Breast epithelium (tissue), 4 donors: ENCODE measurements at regions not wholly inside any gene's neighbourhood (a gene's known extent, or its start where the extent isn't known, plus 50 kb on each side); places are given as distances from the start of the nearest gene placed in this dataset.

Experiments used
- DNase-seq, 2 donors: peaks; one replicate each; pipeline ENCODE4 v3.0.0-alpha.2; 2019; ENCODE audit warnings: low spot score in 2 of 2
- H3K27ac ChIP-seq, 2 donors: fragments of 200-600 bp; sonication (generic) in 1 of 2; one replicate each; pipeline ENCODE4 v1.5.1; 2016 to 2019; ENCODE audit warnings: mild to moderate bottlenecking in 1 of 2
- H3K27me3 ChIP-seq, 2 donors: fragments of 200-600 bp; sonication (generic) in 1 of 2; one replicate each; pipeline versions ENCODE4 v1.5.1 to v1.6.0; 2017 to 2019; ENCODE audit warnings: control low read depth in 1 of 2, mild to moderate bottlenecking in 1 of 2
- H3K36me3 ChIP-seq: fragments of 200-600 bp; one replicate; pipeline ENCODE4 v1.5.1; 2019
- H3K4me1 ChIP-seq, 2 donors: fragments of 200-600 bp; sonication (generic); one replicate each; pipeline ENCODE4 v1.5.1; 2016 to 2019; ENCODE audit warnings: control low read depth in 1 of 2
- H3K4me3 ChIP-seq, 3 donors: fragments of 200-600 bp; sonication (generic); 1 replicate in 2 of 3; 2 replicates in 1 of 3; pipeline ENCODE4 v1.5.1; 2016 to 2019; ENCODE audit warnings: mild to moderate bottlenecking in 3 of 3, moderate library complexity in 2 of 3
- H3K9me3 ChIP-seq, 2 donors: fragments of 200-600 bp; sonication (generic) in 1 of 2; one replicate each; pipeline ENCODE4 v1.5.1; 2016 to 2019; ENCODE audit warnings: control low read depth in 1 of 2
- POLR2A ChIP-seq: fragments of 450-650 bp; IDR thresholded peaks from one replicate; pipeline ENCODE4 v1.6.1; 2016; ENCODE audit warnings: antibody characterized with exemption, mild to moderate bottlenecking, moderate library complexity
- POLR2AphosphoS5 ChIP-seq, 3 donors: sonication (generic); formaldehyde crosslinking; IDR thresholded peaks; one replicate each; pipeline ENCODE4 v1.6.1; 2017; ENCODE audit warnings: antibody characterized with exemption in 3 of 3
- intact Hi-C: fragments of 100-400 bp; cut with DNase I; formaldehyde crosslinking; loops from one replicate; pipeline ENCODE4 v1.15.1; 2023; ENCODE audit warnings: low total_unique reads
- TF ChIP-seq, protein P1 (sequence below), 3 donors: fragments of 450-650 bp; IDR thresholded peaks; one replicate each; pipeline ENCODE4 v1.5.1; 2016 to 2017; ENCODE audit warnings: antibody characterized with exemption in 3 of 3, mild to moderate bottlenecking in 3 of 3, moderate library complexity in 3 of 3

DNA sequence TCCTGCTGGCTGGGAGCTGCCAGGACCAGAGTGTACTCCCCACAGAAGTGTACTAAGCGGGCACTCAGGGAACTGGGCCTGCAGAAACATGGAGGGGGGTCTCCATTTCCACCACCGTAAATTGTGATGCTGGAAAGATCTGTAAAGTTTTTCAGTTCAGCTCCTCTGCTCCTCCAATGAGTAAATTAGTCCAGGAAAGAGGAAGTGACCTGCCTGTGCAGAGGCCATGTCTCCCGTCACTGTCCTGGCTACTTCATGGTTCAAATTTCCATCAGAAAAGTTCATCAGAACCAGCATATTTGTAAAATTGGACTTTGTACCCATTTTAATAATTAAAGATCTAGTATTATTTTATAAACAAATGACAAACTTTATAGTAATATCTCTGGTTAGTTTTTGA lies 226.7 kb upstream of the THBS1 start:
- TF ChIP-seq POLR2AphosphoS5 (IDR thresholded peaks at IDR 0.05) (no peak), POLR2A (no peak)
- TF ChIP-seq, protein P1, sequence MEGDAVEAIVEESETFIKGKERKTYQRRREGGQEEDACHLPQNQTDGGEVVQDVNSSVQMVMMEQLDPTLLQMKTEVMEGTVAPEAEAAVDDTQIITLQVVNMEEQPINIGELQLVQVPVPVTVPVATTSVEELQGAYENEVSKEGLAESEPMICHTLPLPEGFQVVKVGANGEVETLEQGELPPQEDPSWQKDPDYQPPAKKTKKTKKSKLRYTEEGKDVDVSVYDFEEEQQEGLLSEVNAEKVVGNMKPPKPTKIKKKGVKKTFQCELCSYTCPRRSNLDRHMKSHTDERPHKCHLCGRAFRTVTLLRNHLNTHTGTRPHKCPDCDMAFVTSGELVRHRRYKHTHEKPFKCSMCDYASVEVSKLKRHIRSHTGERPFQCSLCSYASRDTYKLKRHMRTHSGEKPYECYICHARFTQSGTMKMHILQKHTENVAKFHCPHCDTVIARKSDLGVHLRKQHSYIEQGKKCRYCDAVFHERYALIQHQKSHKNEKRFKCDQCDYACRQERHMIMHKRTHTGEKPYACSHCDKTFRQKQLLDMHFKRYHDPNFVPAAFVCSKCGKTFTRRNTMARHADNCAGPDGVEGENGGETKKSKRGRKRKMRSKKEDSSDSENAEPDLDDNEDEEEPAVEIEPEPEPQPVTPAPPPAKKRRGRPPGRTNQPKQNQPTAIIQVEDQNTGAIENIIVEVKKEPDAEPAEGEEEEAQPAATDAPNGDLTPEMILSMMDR (IDR thresholded peaks at IDR 0.05), result no peak
- H3K4me1 ChIP-seq, result peaks cover 0 to 4% of the 10 kb centered on the region in 2 donors
- intact Hi-C loops, result no loop called here
- H3K36me3 ChIP-seq, result no peaks in the 10 kb centered on the region
- DNase-seq, result no peak
- H3K4me3 ChIP-seq, result no peak overlapping the region
- no peak overlapping the region for H3K27ac ChIP-seq
- no peaks in the 10 kb centered on the region for H3K27me3 ChIP-seq
- H3K9me3 ChIP-seq, result no peaks in the 10 kb centered on the region

DNA sequence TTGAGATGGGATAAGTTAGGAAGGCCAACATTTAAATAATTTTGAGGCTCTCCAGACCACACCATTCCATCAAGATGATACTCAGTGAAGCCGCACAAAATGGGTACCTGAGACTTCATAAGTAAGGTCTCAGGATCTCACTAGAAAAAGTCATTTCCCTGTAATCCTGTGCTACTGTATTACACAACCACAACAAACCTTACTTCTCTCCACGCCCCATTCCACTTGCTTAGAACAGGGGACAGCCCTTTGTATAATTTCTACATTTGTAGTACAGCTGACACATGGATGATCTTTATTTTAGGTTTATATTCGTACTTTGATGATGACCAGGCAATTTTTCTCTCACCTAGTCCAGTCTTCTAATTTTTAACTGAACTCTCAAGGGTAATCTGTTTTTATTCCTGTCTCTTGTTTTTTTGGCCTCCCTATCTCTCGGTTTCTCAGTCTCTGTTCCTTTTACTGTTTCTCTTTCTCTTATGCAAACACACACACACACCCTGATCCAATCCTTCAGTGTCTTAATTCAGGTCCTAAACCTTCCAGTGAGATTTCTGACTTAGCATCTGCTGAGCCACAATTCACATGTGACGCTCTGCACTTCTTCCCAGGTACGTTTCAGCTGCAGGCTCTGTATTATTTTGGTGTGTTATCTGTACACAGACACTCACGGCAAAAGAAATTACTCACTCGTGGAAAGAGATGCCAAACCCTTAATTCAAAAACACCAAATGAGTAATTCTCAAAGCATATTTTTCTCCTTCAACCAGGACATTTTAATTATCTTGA lies 223.2 kb upstream of the THBS1 start:
- DNase-seq, result no peak
- peaks cover 0 to 4% of the 10 kb centered on the region in 2 donors for H3K4me1 ChIP-seq
- H3K4me3 ChIP-seq, result no peak overlapping the region
- H3K27me3 ChIP-seq, result no peaks in the 10 kb centered on the region
- intact Hi-C loops, result no loop called here
- H3K9me3 ChIP-seq, result no peaks in the 10 kb centered on the region
- peak overlapping the region in 1 of 2 donors; percentile 50 for H3K27ac ChIP-seq
- H3K36me3 ChIP-seq, result no peaks in the 10 kb centered on the region
- TF ChIP-seq, protein P1 (IDR thresholded peaks at IDR 0.05), result no peak
- TF ChIP-seq POLR2AphosphoS5 (IDR thresholded peaks at IDR 0.05) (no peak), POLR2A (no peak)

DNA sequence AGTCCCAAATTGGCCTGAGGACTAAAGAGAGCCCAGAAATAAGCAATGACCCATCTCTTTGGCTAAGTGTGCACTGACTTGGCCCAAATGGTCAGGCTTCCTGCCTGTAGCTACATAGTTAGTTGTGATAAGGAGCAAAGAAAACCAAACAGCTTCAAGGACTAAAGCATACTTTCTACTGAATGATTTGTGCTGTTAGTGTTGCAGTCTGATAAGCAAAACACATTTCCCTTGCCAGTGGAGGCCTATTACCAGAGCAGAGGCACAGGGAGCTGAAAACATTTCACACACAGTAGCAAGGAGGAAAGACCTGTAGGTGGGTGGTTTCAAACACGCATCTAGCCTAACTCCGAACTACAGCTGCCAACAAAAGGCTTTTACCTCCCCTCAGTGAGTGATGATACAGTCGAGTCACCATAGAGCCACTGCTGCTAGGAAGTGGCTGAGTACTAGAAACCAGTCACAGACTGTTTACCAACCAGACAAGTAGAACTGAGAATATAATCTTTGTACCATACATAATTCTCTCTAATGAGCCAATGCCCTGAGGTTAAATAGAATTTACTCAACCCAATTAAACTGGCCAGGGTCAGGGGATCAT lies 222.3 kb upstream of the THBS1 start:
- intact Hi-C loops, result no loop called here
- TF ChIP-seq POLR2AphosphoS5 (IDR thresholded peaks at IDR 0.05), result no peak
- no peak for TF ChIP-seq POLR2A
- TF ChIP-seq, protein P1 (IDR thresholded peaks at IDR 0.05), result no peak
- no peak for DNase-seq
- H3K4me1 ChIP-seq, result peaks cover 0 to 4% of the 10 kb centered on the region in 2 donors
- no peaks in the 10 kb centered on the region for H3K27me3 ChIP-seq
- H3K36me3 ChIP-seq, result no peaks in the 10 kb centered on the region
- no peaks in the 10 kb centered on the region for H3K9me3 ChIP-seq
- H3K27ac ChIP-seq, result peak overlapping the region; percentile 56 to 61
- no peak overlapping the region for H3K4me3 ChIP-seq

DNA sequence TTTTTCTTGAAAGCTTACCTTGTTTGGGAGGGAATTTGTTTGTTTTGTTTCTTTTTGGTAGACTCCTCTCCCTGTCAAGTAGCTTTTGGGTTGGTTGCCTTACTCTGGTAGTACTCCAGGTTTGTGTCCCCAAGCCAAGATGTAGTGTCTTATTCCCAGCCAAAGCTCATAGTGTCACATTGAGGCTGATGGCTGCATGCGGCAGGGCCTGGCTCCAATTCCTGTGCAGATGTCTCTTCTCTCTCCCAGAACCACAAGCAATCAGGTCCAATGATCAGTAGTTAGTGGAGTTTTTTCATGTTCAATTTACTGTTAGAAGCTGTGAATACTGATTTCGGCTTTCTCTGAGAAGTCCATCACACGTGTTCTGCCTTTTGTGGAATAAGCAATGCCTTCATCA lies 221.1 kb upstream of the THBS1 start:
- TF ChIP-seq POLR2A (no peak), POLR2AphosphoS5 (IDR thresholded peaks at IDR 0.05) (peak in 1 of 3 donors; percentile 51)

DNA sequence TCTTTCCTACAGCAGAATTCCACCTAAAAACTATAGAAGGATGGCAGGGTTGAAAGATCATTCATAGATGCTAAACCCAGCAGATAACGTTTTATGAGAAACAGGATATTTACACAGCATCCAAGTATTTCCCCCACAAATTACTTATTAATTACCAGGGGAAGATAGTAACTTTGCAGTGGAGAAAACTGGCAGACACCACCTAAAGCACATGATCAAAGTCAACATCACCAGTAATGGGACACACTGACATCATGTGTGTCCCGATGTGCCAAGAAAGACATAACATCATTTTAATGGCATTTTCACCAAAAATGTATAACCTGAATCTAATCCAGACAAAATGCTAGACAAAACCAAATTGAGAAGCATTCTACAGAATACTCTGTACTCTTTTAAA lies 220.4 kb upstream of the THBS1 start:
- no peaks in the 10 kb centered on the region for H3K9me3 ChIP-seq
- no peak overlapping the region for H3K4me3 ChIP-seq
- no peaks in the 10 kb centered on the region for H3K27me3 ChIP-seq
- no peaks in the 10 kb centered on the region for H3K36me3 ChIP-seq
- peaks cover 0 to 4% of the 10 kb centered on the region in 2 donors for H3K4me1 ChIP-seq
- TF ChIP-seq POLR2A (no peak), POLR2AphosphoS5 (IDR thresholded peaks at IDR 0.05) (no peak)
- TF ChIP-seq, protein P1 (IDR thresholded peaks at IDR 0.05), result no peak
- intact Hi-C loops, result no loop called here
- no peak overlapping the region for H3K27ac ChIP-seq
- DNase-seq, result no peak

More for the DNA sequence above, 221.1 kb upstream of the THBS1 start:
- Histone ChIP-seq H3K9me3 (no peaks in the 10 kb centered on the region), H3K27me3 (no peaks in the 10 kb centered on the region), H3K4me3 (no peak overlapping the region), H3K27ac (no peak overlapping the region), H3K36me3 (no peaks in the 10 kb centered on the region), H3K4me1 (peaks cover 0 to 4% of the 10 kb centered on the region in 2 donors)
- intact Hi-C loops, result no loop called here
- no peak for DNase-seq
